NCI-H446 (cell line): ENCODE measurements at regions not wholly inside any gene's neighbourhood (a gene's known extent, or its start where the extent isn't known, plus 50 kb on each side); places are given as distances from the start of the nearest gene placed in this dataset.

ENCODE experiments used
- DNase-seq, 2 experiments: peaks; one replicate each; lab custom pipeline; 2025; lab: John Stamatoyannopoulos, UW

- DNase-seq: no peak
Measured at GRCh38 chr17:27973258-27974044, 69.0 kb upstream of the NLK start.

DNA sequence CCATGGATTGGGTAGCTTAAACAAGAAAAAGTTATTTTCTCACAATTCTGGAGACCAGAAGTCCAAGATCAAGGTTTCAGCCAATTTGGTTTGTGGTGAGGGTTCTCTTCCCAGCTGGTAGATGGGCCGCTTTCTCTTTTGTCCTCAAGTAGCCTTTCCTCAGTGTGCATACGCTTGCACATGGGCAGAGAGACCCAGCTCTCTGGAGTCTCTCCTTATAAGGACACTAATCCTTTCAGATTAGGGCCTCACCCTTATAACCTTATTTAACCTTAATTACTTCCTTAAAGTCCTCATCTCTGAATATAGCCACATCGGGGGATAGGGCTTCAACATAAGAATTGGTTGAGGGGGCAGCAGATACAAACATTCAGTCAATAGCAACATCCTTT is 68.4 kb upstream of the NLK start:
- no peak for DNase-seq

DNA sequence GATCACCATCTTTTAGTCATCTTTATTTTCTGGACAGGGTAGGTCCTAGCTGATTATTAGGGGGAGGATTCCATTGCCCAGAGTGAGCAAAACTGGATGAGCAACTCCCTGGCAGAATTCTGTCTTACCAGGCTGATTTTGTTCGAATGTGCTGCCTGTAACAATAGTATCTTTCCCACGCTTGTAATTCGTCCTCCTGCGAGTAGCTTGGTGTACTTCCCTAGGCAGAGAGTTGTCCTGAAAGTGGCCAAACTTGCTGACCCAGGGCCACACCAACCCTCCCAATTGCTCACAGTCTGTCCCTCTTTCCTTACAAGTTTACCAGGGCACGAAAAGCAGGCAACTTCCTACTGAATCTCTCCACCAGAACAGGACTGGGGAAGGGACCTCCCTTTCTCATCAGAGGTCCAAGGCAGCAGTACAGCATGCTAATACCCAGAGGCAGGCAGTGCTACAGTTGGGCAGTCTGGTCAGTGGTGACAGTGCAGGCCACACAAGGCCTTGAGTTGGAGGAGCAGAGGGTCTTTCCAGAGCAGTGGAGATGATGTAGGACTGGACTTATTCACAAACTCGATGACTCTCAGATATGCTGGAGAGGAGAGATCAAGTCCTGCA is 67.8 kb upstream of the NLK start:
- no peak for DNase-seq

- peak in 1 of 2 experiments; percentile 36 for DNase-seq
Measured at GRCh38 chr17:27975146-27976011, 67.1 kb upstream of the NLK start.

DNA sequence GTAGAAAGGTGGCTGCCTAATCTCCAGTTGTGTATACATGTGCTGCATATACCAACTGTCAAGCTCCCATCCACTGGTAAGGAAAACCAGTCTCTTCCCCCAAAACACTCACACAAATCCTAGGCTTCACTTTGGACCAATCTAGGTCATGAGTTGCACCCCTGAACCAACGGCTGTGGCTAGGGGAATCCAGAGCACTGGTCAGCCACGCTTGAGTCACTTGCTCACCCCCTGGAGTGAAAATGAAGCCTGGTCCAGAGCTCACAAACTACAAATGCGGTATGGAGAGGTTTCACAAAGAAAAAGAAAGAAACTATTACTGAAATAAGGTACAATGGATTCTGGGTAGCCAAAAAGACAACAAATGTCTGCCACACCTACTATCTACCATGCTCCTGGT is 66.1 kb upstream of the NLK start:
- no peak for DNase-seq

DNA sequence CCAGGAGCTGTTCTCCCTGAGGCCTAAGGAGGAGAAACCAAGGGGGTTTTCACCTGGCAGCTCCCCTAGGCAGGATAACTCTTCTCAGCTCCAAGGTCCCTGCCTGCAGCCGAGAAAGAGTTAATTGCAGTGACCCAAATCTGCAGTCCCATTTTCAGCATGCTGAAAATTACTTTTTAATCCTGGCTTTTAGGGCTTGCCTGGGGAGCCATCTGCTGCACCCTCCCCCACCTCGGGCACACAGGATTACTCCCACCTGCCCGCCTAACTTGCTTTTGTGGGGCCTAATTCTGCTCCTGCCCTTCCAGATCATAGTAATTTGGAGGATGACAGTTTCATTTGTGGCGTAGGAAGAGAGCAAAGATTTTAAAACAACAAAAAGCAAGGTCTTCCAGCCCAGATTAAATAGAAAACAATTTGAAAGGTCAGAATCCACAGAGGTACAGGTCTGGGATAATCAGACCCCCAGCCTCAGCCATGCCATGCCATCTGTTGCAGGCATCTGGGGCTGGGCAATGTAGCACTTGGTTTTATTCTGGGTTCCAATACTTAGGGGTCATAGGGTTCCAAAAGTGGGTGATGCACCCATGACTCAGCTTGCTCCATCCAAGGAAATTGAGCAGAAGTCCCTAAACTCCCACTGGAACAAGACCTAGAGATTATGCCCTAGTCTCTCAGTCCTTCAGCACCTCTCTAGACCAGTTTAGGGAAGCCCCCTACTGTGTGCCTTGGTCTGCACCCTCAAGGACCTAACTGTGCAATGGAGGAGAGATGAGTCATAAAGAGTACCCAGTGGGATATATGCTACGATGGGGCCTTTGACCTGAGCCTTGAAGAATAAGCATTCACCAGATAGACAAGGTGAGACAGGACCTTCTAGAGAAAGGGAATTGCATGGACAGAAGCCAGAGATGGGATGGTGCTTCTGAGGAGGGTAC is 64.5 kb upstream of the NLK start:
- no peak for DNase-seq

DNA sequence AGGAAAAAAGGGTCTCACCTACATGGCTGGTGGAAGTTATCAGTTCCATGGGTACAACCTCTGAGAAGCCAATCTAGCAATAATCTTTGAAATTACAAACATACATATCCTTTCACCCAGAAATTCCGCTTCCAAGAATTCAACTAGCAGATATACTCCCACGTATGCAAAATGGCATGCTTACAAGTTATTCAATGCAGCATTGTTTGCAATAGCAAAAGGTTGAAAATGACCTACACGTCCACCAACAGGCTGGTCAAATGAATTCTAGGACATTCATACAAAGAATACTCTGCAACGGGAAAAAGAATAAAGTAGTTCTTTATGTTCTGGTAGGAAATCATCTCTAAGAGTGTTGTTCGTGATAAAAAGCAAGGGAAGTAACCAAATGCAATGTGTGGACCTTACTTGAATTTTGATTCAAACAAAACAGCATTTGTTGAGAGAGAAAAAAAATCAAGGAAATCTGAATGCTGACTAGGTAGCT is 63.7 kb upstream of the NLK start:
- DNase-seq: no peak

DNA sequence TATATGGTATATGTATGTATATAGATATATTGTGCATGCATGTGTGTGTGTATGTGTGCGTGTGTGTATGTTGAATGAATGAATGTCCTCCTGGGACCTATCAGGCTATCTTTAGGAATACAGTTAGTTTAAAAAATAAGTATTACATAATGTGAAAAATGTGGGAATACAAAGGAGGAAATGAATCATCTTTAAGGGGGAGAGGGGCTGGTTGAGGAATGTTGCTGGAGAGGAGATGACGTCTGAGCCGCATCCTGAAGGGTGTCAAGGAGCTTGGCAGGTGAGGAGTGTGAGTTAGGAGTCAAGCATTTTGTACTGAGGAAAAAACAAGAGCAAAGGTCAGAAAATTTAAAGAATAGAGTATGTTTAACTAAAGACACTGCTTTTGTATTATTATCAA is 62.4 kb upstream of the NLK start:
- no peak for DNase-seq

- no peak for DNase-seq
Measured at GRCh38 chr17:27981978-27982377, 60.5 kb upstream of the NLK start.

DNA sequence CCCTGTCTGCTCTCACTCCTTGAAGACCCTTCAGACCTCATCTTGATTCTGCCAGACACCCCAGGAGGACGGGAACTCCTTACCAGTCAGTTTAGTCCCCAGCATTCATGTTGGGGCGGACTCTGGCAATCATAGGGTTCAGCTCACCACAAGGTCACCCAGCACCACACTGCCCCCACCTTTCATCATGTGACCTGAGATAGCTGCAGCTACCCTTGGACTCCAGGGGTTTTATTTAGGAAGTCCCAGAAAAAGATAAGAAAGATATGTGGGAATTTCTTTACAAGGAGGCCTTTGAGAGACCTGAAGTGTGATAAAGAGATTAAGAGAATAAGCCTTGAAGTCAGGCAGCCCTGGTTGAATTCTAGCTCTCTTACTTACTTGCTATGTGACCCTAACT is 59.8 kb upstream of the NLK start:
- DNase-seq: no peak

DNA sequence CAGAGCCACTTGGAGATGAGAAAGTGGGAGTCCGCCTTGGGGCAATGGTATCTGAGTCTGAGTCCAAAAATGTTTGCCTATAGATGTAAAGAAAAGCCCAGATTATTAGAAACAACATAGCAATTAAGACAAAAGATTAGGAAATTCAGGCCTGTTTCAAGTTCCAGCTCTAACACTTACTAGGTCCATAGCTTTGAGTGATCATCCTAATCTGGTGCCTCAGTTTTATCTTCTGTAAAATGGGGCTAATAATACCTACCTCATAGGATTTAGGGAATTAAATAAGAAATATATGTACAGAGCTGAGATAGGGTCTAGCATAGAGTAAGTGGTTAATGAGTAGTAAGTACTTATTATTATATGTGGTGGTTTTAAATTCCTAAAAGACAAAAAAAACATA is 58.6 kb upstream of the NLK start:
- DNase-seq: no peak

DNA sequence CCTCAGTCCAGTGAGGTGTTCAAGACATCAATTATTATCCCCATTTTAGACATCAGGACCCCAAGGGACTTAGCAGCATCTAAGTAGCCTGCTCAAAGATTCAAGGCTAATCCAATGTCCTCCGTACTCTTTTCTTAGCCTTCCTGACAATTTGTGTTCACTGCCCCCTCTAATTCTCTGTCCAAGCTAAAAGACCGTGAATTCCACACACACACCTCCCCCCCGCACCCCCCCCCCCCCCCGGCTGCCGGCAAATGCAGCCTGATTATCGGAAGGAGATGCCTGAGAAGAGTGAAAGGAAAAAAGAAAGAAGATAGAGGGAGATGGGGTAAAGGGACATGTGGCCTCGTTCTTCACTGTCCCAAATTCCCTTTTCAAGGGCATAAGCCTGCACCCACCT is 58.1 kb upstream of the NLK start:
- no peak for DNase-seq

DNA sequence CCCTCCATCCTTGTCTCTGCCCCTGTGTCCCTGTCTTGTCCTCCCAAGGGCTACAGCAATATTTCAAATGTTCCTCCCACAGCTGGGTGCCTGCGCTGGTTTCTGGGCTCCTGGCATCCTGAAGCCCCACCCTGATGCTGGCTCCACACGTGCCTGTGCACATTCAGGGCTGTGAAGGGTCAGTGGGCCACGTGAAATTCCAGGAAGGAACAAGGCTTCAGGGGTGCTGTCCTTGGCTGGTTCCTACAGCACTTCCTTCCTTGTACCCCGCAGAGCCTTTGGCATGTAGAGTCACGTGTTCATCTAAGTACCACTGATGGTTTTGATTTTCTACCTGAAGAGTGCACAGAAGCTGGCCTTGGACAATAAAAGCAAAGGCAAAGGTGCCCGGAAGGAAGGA is 57.7 kb upstream of the NLK start:
- no peak for DNase-seq

DNA sequence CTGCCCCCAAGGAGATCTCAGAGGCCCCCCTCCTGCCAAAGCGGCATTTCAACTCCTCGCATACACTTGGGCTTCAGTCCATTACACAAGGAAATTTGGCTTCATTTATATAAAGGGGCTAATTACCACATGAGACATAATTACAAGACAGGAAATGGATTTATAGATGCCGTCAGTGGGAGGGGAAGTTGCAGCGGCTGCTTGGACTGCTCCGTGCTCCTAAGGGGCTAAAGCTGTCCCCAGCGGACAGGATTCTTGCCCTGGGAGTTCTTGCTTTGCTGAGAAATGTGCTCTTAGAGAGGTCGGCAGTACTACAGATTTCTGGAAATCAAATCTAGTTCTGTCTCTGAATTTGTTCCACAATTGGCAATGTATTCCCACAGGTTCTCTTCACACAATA is 57.2 kb upstream of the NLK start:
- DNase-seq: no peak

DNA sequence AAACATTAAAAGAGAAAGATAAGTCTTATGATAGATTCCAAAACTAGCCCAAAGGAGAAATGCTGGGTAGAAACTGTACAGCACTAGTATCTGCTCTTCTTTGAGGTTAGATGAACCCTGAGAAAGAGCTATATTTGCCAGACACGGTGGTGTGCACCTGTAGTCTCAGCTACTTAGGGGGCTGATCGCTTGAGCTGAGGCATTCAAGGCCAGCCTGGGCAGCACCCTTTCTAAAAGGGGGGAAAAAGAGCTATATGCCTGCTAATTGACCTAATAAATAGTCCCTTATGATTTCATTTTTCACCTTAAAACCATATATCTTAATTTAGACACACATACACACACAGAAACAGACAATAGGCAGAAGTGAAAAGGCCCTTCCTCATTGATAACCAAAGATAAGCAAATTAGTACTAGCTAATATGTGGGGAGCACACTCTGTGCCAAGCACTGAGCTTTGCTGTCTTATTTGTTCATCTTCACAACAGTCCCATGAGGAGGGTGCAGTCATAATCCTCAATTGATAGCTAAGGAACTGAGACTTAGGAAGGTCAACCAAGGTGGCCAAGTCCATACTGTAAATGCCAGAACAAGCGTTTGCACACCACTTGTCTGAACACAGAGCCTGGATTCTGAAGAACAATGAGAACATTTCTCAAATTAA is 56.6 kb upstream of the NLK start:
- DNase-seq: no peak

GRCh38 chr17:27986805-27987684 is 55.4 kb upstream of the NLK start:
- DNase-seq: no peak

DNA sequence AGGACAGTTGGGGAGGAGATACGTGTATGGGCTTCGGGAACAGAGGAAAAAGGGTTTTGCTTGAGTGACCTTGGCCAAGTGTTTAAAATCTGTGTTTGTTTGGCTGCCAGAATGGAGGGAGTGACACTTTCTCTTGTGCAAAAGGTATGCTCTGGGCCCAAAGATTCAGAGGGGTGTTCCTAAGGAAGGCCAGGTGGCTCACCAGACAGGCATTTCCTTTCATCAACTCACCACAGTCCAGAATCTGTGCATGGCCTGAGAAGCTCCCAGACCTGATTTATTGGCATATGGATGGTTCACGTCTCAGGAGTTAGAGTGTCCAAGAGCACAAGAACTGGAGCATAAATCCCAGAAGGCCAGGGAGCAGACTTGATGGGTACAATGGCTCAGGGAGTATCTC is 53.4 kb upstream of the NLK start:
- no peak for DNase-seq

DNA sequence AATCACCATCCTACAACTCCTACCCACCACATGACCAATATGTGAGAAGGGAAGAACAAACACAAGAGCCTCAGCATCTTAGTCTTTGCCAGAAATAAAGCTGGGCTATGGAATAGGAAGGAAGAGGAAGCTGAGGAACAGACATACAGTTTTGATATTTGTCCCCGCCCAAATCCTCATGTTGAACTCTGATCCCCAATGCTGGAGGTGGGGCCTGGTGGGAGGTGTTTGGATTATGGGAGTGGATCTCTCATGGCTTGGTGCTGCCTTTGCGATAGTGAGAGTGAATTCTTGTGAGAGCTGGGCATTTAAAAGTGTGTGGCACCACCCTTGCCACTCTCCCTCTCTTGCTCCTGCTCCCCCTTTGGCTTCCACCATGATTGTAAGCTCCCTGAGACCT is 52.4 kb upstream of the NLK start:
- DNase-seq: no peak

DNA sequence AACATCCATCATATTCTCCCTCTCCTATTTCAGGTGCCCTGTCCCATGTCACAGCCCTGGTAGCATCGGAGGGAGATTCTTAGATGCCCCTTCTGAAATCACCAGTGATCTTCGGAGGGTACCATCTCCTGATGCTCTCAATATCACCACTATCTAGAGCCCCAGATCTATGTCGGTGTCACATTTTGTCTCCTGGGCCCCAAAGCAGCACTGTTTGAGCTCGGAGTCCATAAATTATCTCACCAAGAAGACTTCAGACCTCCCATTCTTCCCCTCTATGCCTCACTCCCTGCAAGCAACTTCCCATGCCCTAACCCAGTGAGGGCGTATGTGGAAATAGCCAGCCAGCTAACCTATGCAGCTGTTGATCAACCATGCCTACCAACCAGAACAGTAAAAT is 51.5 kb upstream of the NLK start:
- DNase-seq: no peak

DNA sequence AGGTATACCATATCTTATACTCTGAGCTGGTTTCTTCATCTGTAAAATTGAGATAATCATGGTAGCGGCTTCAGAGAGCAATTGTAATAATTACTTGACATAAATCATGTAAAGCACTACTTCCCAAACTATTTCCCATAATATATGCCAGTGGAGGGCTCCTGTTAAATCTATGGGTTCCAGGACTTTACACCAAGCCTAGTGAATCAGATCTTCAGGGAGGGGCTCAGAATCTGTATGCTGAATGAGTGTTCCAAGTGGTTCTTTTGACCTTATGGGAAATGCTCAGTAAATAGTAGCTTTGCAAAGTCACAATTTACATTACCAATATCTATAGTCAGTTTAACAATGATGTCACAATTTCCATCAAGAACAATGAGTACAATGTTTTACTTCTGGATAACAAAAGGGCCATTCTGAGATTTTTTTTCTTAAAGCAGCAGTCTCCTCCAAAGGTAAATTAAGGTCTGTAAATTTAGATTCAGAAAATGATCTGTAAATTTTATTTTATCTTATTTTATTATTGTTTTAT is 50.9 kb upstream of the NLK start:
- no peak for DNase-seq
